ENCODE measurements at regions not wholly inside any gene's neighbourhood (a gene's known extent, or its start where the extent isn't known, plus 50 kb on each side); places are given as distances from the start of the nearest gene placed in this dataset.
"Not testable (repeated sequence)": the region's sequence is repeated elsewhere in the genome, so short reads cannot be mapped to it uniquely, and the experiment has no call there.

DNA sequence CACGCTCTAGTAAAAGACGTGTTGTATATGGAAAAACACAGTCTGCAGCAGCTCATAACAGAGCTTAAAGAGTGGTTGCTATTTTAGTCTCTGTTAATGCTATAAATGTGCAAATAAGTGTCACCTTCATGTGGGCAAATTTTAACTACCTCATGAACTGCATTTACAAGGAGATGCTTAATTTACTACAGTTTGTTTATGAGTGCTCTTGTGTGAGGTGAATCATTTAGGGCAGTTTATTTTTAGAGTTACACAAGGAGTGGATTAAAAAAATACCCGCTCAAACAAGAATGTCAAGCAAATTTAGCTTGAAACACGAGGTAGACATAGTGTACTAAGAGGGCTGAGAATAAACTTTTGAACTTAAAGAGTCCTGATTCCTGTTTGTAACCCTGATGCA lies 579.0 kb downstream of the MFSD1 start:
- no peak overlapping the region for H3K4me3 ChIP-seq (ENCODE audit: low read length)
- DNase-seq (ENCODE audit: low read depth): peak; percentile 24
- TF ChIP-seq, protein P1, sequence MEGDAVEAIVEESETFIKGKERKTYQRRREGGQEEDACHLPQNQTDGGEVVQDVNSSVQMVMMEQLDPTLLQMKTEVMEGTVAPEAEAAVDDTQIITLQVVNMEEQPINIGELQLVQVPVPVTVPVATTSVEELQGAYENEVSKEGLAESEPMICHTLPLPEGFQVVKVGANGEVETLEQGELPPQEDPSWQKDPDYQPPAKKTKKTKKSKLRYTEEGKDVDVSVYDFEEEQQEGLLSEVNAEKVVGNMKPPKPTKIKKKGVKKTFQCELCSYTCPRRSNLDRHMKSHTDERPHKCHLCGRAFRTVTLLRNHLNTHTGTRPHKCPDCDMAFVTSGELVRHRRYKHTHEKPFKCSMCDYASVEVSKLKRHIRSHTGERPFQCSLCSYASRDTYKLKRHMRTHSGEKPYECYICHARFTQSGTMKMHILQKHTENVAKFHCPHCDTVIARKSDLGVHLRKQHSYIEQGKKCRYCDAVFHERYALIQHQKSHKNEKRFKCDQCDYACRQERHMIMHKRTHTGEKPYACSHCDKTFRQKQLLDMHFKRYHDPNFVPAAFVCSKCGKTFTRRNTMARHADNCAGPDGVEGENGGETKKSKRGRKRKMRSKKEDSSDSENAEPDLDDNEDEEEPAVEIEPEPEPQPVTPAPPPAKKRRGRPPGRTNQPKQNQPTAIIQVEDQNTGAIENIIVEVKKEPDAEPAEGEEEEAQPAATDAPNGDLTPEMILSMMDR (conservative IDR thresholded peaks at IDR 0.05; ENCODE audit: low read depth, low read length): no peak

DNA sequence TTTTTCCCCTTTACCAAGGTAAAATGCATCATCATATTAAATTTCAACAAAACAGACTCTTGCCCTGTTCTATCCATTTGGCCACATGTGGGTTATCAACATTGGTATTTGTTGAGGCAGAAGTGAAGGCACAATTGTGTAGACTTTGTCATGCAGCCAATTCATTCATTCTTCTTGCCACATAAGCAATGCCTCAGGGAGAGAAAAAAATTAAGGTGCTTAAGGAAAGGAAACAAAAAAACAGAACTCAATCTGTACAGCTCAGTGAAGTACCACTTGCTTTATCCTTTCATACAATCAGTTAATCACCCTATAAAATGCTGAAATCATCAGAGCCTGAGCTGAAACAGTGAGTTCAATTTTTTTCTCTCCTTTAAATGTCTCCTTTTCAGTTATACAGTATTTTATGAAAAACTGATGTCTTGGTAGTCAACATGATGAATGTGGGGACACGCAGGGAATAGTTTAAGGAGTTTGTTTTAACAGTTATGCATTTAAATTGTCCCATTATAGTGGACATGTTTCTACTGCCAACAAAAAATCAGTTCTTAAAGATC lies 588.9 kb downstream of the MFSD1 start:
- no peak overlapping the region for H3K4me3 ChIP-seq (ENCODE audit: low read length)
- TF ChIP-seq, protein P1 (conservative IDR thresholded peaks at IDR 0.05; ENCODE audit: low read depth, low read length): no peak
- DNase-seq (ENCODE audit: low read depth): no peak

DNA sequence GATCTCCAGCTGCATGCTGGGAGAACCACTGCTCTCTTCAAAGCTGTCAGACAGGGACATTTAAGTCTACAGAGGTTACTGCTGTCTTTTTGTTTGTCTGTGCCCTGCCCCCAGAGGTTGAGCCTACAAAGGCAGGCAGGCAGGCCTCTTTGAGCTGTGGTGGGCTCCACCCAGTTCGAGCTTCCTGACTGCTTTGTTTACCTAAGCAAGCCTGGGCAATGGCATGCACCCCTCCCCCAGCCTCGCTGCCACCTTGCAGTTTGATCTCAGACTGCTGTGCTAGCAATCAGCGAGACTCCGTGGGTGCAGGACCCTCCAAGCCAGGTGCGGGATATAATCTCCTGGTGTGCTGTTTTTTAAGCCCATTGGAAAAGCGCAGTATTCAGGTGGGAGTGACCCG lies 591.0 kb upstream of the IL12A start:
- DNase-seq (ENCODE audit: low read depth); H3K4me3 ChIP-seq (ENCODE audit: low read length): not testable (repeated sequence)

DNA sequence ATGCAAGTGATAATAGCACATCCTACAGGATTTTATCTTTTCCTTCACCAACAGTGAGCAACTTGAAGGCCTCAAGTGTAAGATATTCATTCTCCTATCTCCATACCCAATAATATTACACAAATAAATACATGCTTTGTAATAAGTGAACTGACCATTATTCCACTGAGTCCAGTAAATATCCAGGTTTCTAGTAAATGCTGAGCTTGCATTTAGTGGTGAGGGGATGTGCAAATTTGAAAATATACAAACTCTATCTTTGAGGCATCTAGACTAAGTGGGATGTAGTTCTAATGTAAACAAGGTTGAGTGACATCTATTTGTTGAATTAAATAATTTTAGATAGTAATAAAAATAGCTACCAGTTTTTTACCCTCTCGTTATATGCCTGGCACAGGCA lies 587.6 kb upstream of the IL12A start:
- no peak for DNase-seq (ENCODE audit: low read depth)
- no peak overlapping the region for H3K4me3 ChIP-seq (ENCODE audit: low read length)
- TF ChIP-seq, protein P1 (conservative IDR thresholded peaks at IDR 0.05; ENCODE audit: low read depth, low read length): no peak

DNA sequence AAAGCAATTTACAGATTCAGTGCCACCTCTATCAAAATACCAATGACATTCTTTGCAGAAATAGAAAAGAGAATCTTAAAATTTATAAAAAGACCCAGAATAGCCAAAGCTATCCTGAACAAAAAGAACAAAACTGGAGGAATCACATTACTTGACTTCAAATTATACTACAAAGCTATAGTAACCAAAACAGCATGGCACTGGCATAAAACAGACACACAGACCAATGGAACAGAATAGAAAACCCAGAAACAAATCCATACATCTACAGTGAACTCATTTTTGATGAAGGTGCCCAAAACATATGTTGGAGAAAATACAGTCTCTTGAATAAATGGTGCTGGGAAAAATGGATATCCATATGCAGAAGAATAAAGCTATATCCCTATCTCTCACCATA lies 578.9 kb upstream of the IL12A start:
- not testable (repeated sequence) for H3K4me3 ChIP-seq (ENCODE audit: low read length); DNase-seq (ENCODE audit: low read depth)

DNA sequence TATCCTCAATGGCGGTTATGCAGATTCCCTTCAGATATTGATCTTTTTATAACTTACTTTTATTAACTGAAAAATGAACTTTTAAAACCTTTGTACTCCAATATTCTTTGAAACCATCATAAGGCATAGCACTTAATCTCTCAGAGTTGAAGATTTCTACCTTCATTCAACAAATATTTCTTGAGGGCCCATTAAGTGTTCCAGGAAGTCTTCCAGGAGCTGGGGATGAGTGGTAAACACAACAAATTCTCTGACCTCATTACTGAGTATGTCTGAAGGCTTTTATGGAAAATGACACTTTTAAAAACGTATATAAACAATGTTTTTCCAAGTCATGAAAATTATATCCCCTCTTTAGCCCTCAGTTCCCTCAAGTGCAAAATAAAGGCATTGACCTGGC lies 575.3 kb upstream of the IL12A start:
- DNase-seq (ENCODE audit: low read depth): no peak
- H3K4me3 ChIP-seq (ENCODE audit: low read length): no peak overlapping the region
- TF ChIP-seq, protein P1 (conservative IDR thresholded peaks at IDR 0.05; ENCODE audit: low read depth, low read length): no peak

DNA sequence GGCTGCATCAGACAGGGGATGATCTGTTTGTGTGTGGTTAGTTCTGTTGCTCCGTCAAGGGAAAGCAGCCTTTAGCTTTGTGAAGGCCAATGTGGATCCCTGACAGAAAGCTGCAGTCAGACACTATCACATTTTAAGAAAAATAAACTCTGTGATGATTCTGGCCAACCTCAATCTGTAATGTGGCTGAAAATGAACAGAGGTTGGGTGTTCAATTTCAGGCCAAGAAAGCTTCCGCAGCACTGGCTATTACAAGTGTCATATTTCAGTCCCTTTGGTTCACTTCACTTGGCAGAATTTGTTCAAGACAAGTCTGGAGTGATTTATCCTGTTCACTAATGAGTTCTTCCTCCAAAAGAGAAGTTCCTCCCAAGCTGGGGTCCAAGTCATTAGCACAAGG lies 571.8 kb upstream of the IL12A start:
- DNase-seq (ENCODE audit: low read depth): no peak
- TF ChIP-seq, protein P1 (conservative IDR thresholded peaks at IDR 0.05; ENCODE audit: low read depth, low read length): no peak
- no peak overlapping the region for H3K4me3 ChIP-seq (ENCODE audit: low read length)

DNA sequence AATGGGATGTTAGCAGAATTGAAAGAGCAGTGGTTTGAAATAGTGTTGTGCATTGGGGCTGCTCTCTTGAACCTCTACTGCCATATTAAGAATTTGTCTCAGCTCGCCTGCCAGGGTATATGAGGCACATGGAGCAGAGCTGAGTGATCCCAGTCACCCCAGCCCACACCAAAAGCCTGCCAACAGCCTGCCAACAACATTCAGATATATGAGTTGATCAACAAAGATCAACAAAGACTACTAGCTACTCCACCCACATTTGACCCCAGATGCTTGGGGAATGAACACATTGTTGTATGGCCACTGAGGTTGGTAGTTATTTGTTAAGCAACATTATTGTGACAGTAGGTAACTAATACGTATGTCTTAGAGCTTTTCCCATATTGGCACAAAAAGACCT lies 570.9 kb upstream of the IL12A start:
- H3K4me3 ChIP-seq (ENCODE audit: low read length): no peak overlapping the region
- DNase-seq (ENCODE audit: low read depth): no peak
- TF ChIP-seq, protein P1 (conservative IDR thresholded peaks at IDR 0.05; ENCODE audit: low read depth, low read length): no peak
